ENCODE measurements at regions not wholly inside any gene's neighbourhood (a gene's known extent, or its start where the extent isn't known, plus 50 kb on each side); places are given as distances from the start of the nearest gene placed in this dataset.

GRCh38 chr6:2434912-2435311 is 189.5 kb upstream of the GMDS start:
- FAIRE-seq: no peak
- DNase-seq (ENCODE audit: insufficient read length, low spot score): no peak

GRCh38 chr6:2434116-2434515 is 188.7 kb upstream of the GMDS start:
- DNase-seq (ENCODE audit: insufficient read length, low spot score): no peak
- no peak for FAIRE-seq

GRCh38 chr6:2433711-2434110 is 188.3 kb upstream of the GMDS start:
- no peak for DNase-seq (ENCODE audit: insufficient read length, low spot score)
- no peak for FAIRE-seq

GRCh38 chr6:2433266-2433665 is 187.9 kb upstream of the GMDS start:
- FAIRE-seq (no peak), DNase-seq (ENCODE audit: insufficient read length, low spot score) (no peak)

GRCh38 chr6:2432292-2432691 is 186.9 kb upstream of the GMDS start:
- peak; percentile 79 for FAIRE-seq
- peak; percentile 57 for DNase-seq (ENCODE audit: insufficient read length, low spot score)

GRCh38 chr6:2430612-2431011 is 185.2 kb upstream of the GMDS start:
- DNase-seq (ENCODE audit: insufficient read length, low spot score) (no peak), FAIRE-seq (no peak)

GRCh38 chr6:2429460-2429859 is 184.1 kb upstream of the GMDS start:
- FAIRE-seq: no peak
- no peak for DNase-seq (ENCODE audit: insufficient read length, low spot score)

- DNase-seq (ENCODE audit: insufficient read length, low spot score): no peak
- no peak for FAIRE-seq
These were observed 183.6 kb upstream of the GMDS start for GRCh38 chr6:2429032-2429431.

GRCh38 chr6:2426561-2427340 is 181.3 kb upstream of the GMDS start:
- DNase-seq (ENCODE audit: insufficient read length, low spot score): no peak
- peak; percentile 66 for FAIRE-seq

- FAIRE-seq: no peak
- no peak for DNase-seq (ENCODE audit: insufficient read length, low spot score)
These were observed 170.8 kb upstream of the GMDS start for GRCh38 chr6:2416128-2416712.

GRCh38 chr6:2414885-2415547 is 169.6 kb upstream of the GMDS start:
- no peak for FAIRE-seq
- no peak for DNase-seq (ENCODE audit: insufficient read length, low spot score)

- DNase-seq (ENCODE audit: insufficient read length, low spot score) (no peak), FAIRE-seq (no peak)
These were observed 167.3 kb upstream of the GMDS start for GRCh38 chr6:2412731-2413130.

- FAIRE-seq (no peak), DNase-seq (ENCODE audit: insufficient read length, low spot score) (no peak)
These were observed 165.4 kb upstream of the GMDS start for GRCh38 chr6:2410656-2411380.

GRCh38 chr6:2407525-2407924 is 162.1 kb upstream of the GMDS start:
- DNase-seq (ENCODE audit: insufficient read length, low spot score) (no peak), FAIRE-seq (no peak)

GRCh38 chr6:2404211-2404929 is 159.0 kb upstream of the GMDS start:
- FAIRE-seq: no peak
- no peak for DNase-seq (ENCODE audit: insufficient read length, low spot score)

GRCh38 chr6:2403546-2403945 is 158.1 kb upstream of the GMDS start:
- DNase-seq (ENCODE audit: insufficient read length, low spot score) (no peak), FAIRE-seq (no peak)

GRCh38 chr6:2396846-2397630 is 151.6 kb upstream of the GMDS start:
- no peak for DNase-seq (ENCODE audit: insufficient read length, low spot score)
- no peak for FAIRE-seq

- DNase-seq (ENCODE audit: insufficient read length, low spot score): no peak
- no peak for FAIRE-seq
These were observed 150.7 kb upstream of the GMDS start for GRCh38 chr6:2396042-2396657.

- DNase-seq (ENCODE audit: insufficient read length, low spot score) (no peak), FAIRE-seq (peak; percentile 90)
These were observed 143.3 kb upstream of the GMDS start for GRCh38 chr6:2388554-2389324.
